ENCODE measurements at regions not wholly inside any gene's neighbourhood (a gene's known extent, or its start where the extent isn't known, plus 50 kb on each side); places are given as distances from the start of the nearest gene placed in this dataset.

DNA sequence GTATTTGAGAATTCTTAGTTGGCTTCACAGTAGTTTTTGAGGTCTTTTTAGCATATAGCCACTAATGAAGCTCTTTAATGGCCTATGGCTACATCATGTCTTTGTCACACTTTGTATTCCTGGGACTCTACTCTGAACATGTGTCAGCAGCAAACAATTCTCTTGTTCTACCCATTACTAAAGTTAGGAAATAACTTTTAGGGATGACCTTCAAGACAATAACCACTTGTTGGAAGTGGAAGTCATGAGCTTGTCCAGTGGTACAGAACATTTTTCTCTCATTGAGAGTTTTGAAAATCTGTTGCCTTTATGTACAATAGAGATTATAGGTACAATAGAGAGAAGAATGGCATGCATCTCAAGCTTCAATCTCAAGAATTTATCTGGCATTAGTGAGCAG, 571.6 kb upstream of the JAG1 start:
- TF ChIP-seq, protein P1, sequence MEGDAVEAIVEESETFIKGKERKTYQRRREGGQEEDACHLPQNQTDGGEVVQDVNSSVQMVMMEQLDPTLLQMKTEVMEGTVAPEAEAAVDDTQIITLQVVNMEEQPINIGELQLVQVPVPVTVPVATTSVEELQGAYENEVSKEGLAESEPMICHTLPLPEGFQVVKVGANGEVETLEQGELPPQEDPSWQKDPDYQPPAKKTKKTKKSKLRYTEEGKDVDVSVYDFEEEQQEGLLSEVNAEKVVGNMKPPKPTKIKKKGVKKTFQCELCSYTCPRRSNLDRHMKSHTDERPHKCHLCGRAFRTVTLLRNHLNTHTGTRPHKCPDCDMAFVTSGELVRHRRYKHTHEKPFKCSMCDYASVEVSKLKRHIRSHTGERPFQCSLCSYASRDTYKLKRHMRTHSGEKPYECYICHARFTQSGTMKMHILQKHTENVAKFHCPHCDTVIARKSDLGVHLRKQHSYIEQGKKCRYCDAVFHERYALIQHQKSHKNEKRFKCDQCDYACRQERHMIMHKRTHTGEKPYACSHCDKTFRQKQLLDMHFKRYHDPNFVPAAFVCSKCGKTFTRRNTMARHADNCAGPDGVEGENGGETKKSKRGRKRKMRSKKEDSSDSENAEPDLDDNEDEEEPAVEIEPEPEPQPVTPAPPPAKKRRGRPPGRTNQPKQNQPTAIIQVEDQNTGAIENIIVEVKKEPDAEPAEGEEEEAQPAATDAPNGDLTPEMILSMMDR (conservative IDR thresholded peaks at IDR 0.05 in 1 of 2, IDR thresholded peaks at IDR 0.05 in 1 of 2; ENCODE audit: extremely low read depth in 1 of 2, insufficient read depth in 1 of 2, low read depth in 1 of 2, low read length in 2 of 2): no peak
- TF ChIP-seq EZH2 (IDR thresholded peaks at IDR 0.05; ENCODE audit: borderline replicate concordance, low read length): no peak

Measured in mammary epithelial cell (primary cell).